HEK293T (cell line): ENCODE measurements at regions not wholly inside any gene's neighbourhood (a gene's known extent, or its start where the extent isn't known, plus 50 kb on each side); places are given as distances from the start of the nearest gene placed in this dataset.

Source experiments
- ARNT ChIP-seq: fragments of 450-650 bp; IDR thresholded peaks from 2 replicates; pipeline ENCODE4 v1.6.1; 2017; ENCODE audit warnings: mild to moderate bottlenecking
- BHLHE40 ChIP-seq: fragments of 450-650 bp; IDR thresholded peaks from 2 replicates; pipeline ENCODE4 v1.6.1; 2016; ENCODE audit warnings: mild to moderate bottlenecking, moderate library complexity, borderline replicate concordance
- CTBP1 ChIP-seq: fragments of 450-650 bp; IDR thresholded peaks from 2 replicates; pipeline ENCODE4 v1.6.1; 2016; ENCODE audit warnings: borderline replicate concordance
- ELF4 ChIP-seq: fragments of 450-650 bp; IDR thresholded peaks from 2 replicates; pipeline ENCODE4 v1.6.1; 2017; ENCODE audit warnings: antibody characterized with exemption
- FOXA1 ChIP-seq: fragments of 450-650 bp; IDR thresholded peaks from 2 replicates; pipeline ENCODE4 v1.6.1; 2016; ENCODE audit warnings: mild to moderate bottlenecking
- FOXK2 ChIP-seq: fragments of 450-650 bp; IDR thresholded peaks from 2 replicates; pipeline ENCODE4 v1.6.1; 2016; ENCODE audit warnings: mild to moderate bottlenecking
- FOXM1 ChIP-seq: fragments of 450-650 bp; IDR thresholded peaks from 2 replicates; pipeline ENCODE4 v1.6.1; 2017; ENCODE audit warnings: mild to moderate bottlenecking, borderline replicate concordance
- HDGF ChIP-seq: fragments of 450-650 bp; IDR thresholded peaks from 2 replicates; pipeline ENCODE4 v1.6.1; 2017; ENCODE audit warnings: antibody characterized with exemption, borderline replicate concordance
- L3MBTL2 ChIP-seq: fragments of 450-650 bp; conservative IDR thresholded peaks from 2 replicates; pipeline ENCODE4 v1.6.1; 2016; ENCODE audit warnings: mild to moderate bottlenecking
- LEF1 ChIP-seq: fragments of 450-650 bp; IDR thresholded peaks from 2 replicates; pipeline ENCODE4 v1.6.1; 2017; ENCODE audit warnings: mild to moderate bottlenecking, borderline replicate concordance
- PKNOX1 ChIP-seq: fragments of 450-650 bp; IDR thresholded peaks from 2 replicates; pipeline ENCODE4 v1.6.1; 2016
- SP1 ChIP-seq: fragments of 450-650 bp; IDR thresholded peaks from 2 replicates; pipeline ENCODE4 v1.6.1; 2017
- SUZ12 ChIP-seq: fragments of 450-650 bp; IDR thresholded peaks from 2 replicates; pipeline ENCODE4 v1.6.1; 2016; ENCODE audit warnings: mild to moderate bottlenecking
- ZNF384 ChIP-seq: fragments of 450-650 bp; IDR thresholded peaks from 2 replicates; pipeline ENCODE4 v1.6.1; 2016

GRCh38 chr11:122271137-122271536, 155.1 kb upstream of the BLID start:
- TF ChIP-seq LEF1 (no peak), SUZ12 (no peak), BHLHE40 (no peak), ELF4 (no peak), PKNOX1 (no peak), HDGF (no peak), FOXK2 (no peak), SP1 (no peak), FOXM1 (no peak), FOXA1 (no peak), ZNF384 (no peak), L3MBTL2 (no peak), ARNT (no peak), CTBP1 (no peak)
